ENCODE measurements at regions not wholly inside any gene's neighbourhood (a gene's known extent, or its start where the extent isn't known, plus 50 kb on each side); places are given as distances from the start of the nearest gene placed in this dataset.

- no peak for TF ChIP-seq CTCF (IDR thresholded peaks at IDR 0.05; ENCODE audit: unreplicated experiment)
- no peak overlapping the region for H3K27ac Mint-ChIP-seq
- H3K4me1 Mint-ChIP-seq (ENCODE audit: low read depth) = no peaks in the 10 kb centered on the region
- H3K36me3 Mint-ChIP-seq (ENCODE audit: insufficient read depth) = no peaks in the 10 kb centered on the region
- DNase-seq (ENCODE audit: low spot score, unreplicated experiment) = no peak
- no peak overlapping the region for H3K4me3 Mint-ChIP-seq (ENCODE audit: low read depth)
- no peaks in the 10 kb centered on the region for H3K27me3 Mint-ChIP-seq
- no peaks in the 10 kb centered on the region for H3K9me3 Mint-ChIP-seq (ENCODE audit: low read depth)
Measured at GRCh38 chr7:125481323-125481722, 551.7 kb upstream of the POT1 start.

- no peak overlapping the region for H3K27ac Mint-ChIP-seq
- TF ChIP-seq CTCF (IDR thresholded peaks at IDR 0.05; ENCODE audit: unreplicated experiment) = no peak
- no peak overlapping the region for H3K4me3 Mint-ChIP-seq (ENCODE audit: low read depth)
- DNase-seq (ENCODE audit: low spot score, unreplicated experiment) = no peak
- H3K36me3 Mint-ChIP-seq (ENCODE audit: insufficient read depth) = no peaks in the 10 kb centered on the region
- H3K27me3 Mint-ChIP-seq = no peaks in the 10 kb centered on the region
- H3K4me1 Mint-ChIP-seq (ENCODE audit: low read depth) = no peaks in the 10 kb centered on the region
- H3K9me3 Mint-ChIP-seq (ENCODE audit: low read depth) = no peaks in the 10 kb centered on the region
Measured at GRCh38 chr7:125480762-125481161, 551.1 kb upstream of the POT1 start.

GRCh38 chr7:125468855-125469174 is 539.2 kb upstream of the POT1 start:
- H3K36me3 Mint-ChIP-seq (ENCODE audit: insufficient read depth) = no peaks in the 10 kb centered on the region
- no peaks in the 10 kb centered on the region for H3K4me1 Mint-ChIP-seq (ENCODE audit: low read depth)
- H3K27me3 Mint-ChIP-seq = no peaks in the 10 kb centered on the region
- no peak overlapping the region for H3K27ac Mint-ChIP-seq
- no peak for TF ChIP-seq CTCF (IDR thresholded peaks at IDR 0.05; ENCODE audit: unreplicated experiment)
- H3K9me3 Mint-ChIP-seq (ENCODE audit: low read depth) = no peaks in the 10 kb centered on the region
- H3K4me3 Mint-ChIP-seq (ENCODE audit: low read depth) = no peak overlapping the region
- DNase-seq (ENCODE audit: low spot score, unreplicated experiment) = no peak

GRCh38 chr7:125467996-125468854 is 538.6 kb upstream of the POT1 start:
- no peak for TF ChIP-seq CTCF (IDR thresholded peaks at IDR 0.05; ENCODE audit: unreplicated experiment)
- Mint-ChIP-seq H3K27ac (no peak overlapping the region), H3K36me3 (ENCODE audit: insufficient read depth) (no peaks in the 10 kb centered on the region), H3K27me3 (no peaks in the 10 kb centered on the region), H3K9me3 (ENCODE audit: low read depth) (no peaks in the 10 kb centered on the region), H3K4me1 (ENCODE audit: low read depth) (no peaks in the 10 kb centered on the region), H3K4me3 (ENCODE audit: low read depth) (no peak overlapping the region)
- DNase-seq (ENCODE audit: low spot score, unreplicated experiment) = no peak

GRCh38 chr7:125465527-125465926 is 535.9 kb upstream of the POT1 start:
- Mint-ChIP-seq H3K36me3 (ENCODE audit: insufficient read depth) (no peaks in the 10 kb centered on the region), H3K27ac (no peak overlapping the region)

More at GRCh38 chr7:125465527-125465926, 535.9 kb upstream of the POT1 start:
- no peak for TF ChIP-seq CTCF (IDR thresholded peaks at IDR 0.05; ENCODE audit: unreplicated experiment)
- H3K9me3 Mint-ChIP-seq (ENCODE audit: low read depth) = no peaks in the 10 kb centered on the region
- no peaks in the 10 kb centered on the region for H3K4me1 Mint-ChIP-seq (ENCODE audit: low read depth)
- DNase-seq (ENCODE audit: low spot score, unreplicated experiment) = no peak
- no peaks in the 10 kb centered on the region for H3K27me3 Mint-ChIP-seq
- H3K4me3 Mint-ChIP-seq (ENCODE audit: low read depth) = no peak overlapping the region

All from progenitor cell of endocrine pancreas (in vitro differentiated cells).